OCI-LY1 (cell line): ENCODE measurements at regions not wholly inside any gene's neighbourhood (a gene's known extent, or its start where the extent isn't known, plus 50 kb on each side); places are given as distances from the start of the nearest gene placed in this dataset.

Source experiments
- EZH2 ChIP-seq: fragments of 200-600 bp; sonication (generic), shearing (Covaris generic); IDR thresholded peaks from 2 replicates; pipeline ENCODE4 v1.8.0; 2017; ENCODE audit warnings: borderline replicate concordance, mixed run types, mild to moderate bottlenecking, antibody characterized with exemption, low read length, moderate library complexity, mixed read lengths
- TF ChIP-seq, protein P1 (sequence below): fragments of 200-600 bp; sonication (generic), shearing (Covaris generic); IDR thresholded peaks from 2 replicates; pipeline ENCODE4 v1.5.1; 2017; ENCODE audit warnings: mild to moderate bottlenecking, antibody characterized with exemption, low read length, moderate library complexity, mixed read lengths

DNA sequence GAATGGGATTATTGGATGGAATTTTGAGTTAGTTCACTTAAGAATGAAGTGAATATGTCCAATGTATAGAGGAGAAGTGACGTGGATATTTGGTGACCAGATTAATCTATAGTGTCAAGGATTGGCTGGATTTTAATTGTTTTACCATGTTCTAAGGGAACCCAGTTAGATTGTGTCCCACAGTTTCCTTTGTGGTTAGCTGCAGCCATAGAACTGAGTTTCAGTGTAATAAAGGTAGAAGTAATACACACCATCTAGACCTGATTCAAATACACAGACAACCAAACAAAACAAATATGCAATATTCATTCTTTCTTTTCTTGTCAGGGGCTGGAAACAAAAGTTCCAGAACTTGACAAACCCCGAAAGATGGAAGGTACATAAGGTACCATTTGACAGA, 88.0 kb upstream of the RGS18 start:
- TF ChIP-seq, protein P1, sequence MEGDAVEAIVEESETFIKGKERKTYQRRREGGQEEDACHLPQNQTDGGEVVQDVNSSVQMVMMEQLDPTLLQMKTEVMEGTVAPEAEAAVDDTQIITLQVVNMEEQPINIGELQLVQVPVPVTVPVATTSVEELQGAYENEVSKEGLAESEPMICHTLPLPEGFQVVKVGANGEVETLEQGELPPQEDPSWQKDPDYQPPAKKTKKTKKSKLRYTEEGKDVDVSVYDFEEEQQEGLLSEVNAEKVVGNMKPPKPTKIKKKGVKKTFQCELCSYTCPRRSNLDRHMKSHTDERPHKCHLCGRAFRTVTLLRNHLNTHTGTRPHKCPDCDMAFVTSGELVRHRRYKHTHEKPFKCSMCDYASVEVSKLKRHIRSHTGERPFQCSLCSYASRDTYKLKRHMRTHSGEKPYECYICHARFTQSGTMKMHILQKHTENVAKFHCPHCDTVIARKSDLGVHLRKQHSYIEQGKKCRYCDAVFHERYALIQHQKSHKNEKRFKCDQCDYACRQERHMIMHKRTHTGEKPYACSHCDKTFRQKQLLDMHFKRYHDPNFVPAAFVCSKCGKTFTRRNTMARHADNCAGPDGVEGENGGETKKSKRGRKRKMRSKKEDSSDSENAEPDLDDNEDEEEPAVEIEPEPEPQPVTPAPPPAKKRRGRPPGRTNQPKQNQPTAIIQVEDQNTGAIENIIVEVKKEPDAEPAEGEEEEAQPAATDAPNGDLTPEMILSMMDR, result no peak
- no peak for TF ChIP-seq EZH2
